Fibroblast of lung (primary cell): ENCODE measurements at regions not wholly inside any gene's neighbourhood (a gene's known extent, or its start where the extent isn't known, plus 50 kb on each side); places are given as distances from the start of the nearest gene placed in this dataset.

Source experiments
- DNase-seq, 2 donors: peaks; one replicate each; pipeline versions ENCODE4 v3.0.0 to v3.0.0-alpha.2; 2010; ENCODE audit warnings: low read depth in 2 of 2
- H2AFZ ChIP-seq: 2 replicates; pipeline ENCODE4 v1.5.1; 2012; ENCODE audit warnings: low read length, control low read depth, inconsistent platforms
- H3K27ac ChIP-seq: 2 replicates; pipeline ENCODE4 v1.5.1; 2011; ENCODE audit warnings: low read length, control low read depth; ENCODE audit not compliant: insufficient read depth
- H3K27me3 ChIP-seq: 2 replicates; pipeline ENCODE4 v1.5.1; 2011; ENCODE audit warnings: mild to moderate bottlenecking, low read length; ENCODE audit not compliant: control insufficient read depth, insufficient read depth
- H3K36me3 ChIP-seq: 2 replicates; pipeline ENCODE4 v1.5.1; 2011; ENCODE audit warnings: low read length; ENCODE audit not compliant: control insufficient read depth, insufficient read depth
- H3K4me1 ChIP-seq: 2 replicates; pipeline ENCODE4 v1.5.1; 2011; ENCODE audit warnings: low read length; ENCODE audit not compliant: control insufficient read depth, insufficient read depth; ENCODE audit errors: extremely low read depth
- H3K4me2 ChIP-seq: 2 replicates; pipeline ENCODE4 v1.5.1; 2011; ENCODE audit warnings: low read length, control low read depth; ENCODE audit not compliant: insufficient read depth; ENCODE audit errors: extremely low read depth
- H3K4me3 ChIP-seq, 4 experiments: fragments of 200-600 bp in 1 of 4; sonication (generic) in 1 of 4; replicated peaks in 1 of 4; 2 replicates each; pipeline ENCODE4 v1.5.1; 2011 to 2016; ENCODE audit warnings: low read length in 4 of 4, low read depth in 3 of 4, mild to moderate bottlenecking in 3 of 4, control low read depth in 2 of 4, inconsistent platforms in 1 of 4, mixed read lengths in 1 of 4; ENCODE audit not compliant: insufficient read depth in 1 of 4; ENCODE audit errors: control extremely low read depth in 1 of 4
- H3K79me2 ChIP-seq: 2 replicates; pipeline ENCODE4 v1.5.1; 2012; ENCODE audit warnings: mild to moderate bottlenecking, low read length, inconsistent platforms; ENCODE audit not compliant: control insufficient read depth, insufficient read depth
- H3K9ac ChIP-seq: 2 replicates; pipeline ENCODE4 v1.5.1; 2011; ENCODE audit warnings: mild to moderate bottlenecking, low read length, control low read depth; ENCODE audit not compliant: insufficient read depth
- H3K9me3 ChIP-seq: 2 replicates; pipeline ENCODE4 v1.5.1; 2012; ENCODE audit warnings: low read depth, low read length; ENCODE audit not compliant: control insufficient read depth, insufficient read depth
- H4K20me1 ChIP-seq: 2 replicates; pipeline ENCODE4 v1.5.1; 2011; ENCODE audit warnings: low read length; ENCODE audit not compliant: control insufficient read depth, insufficient read depth; ENCODE audit errors: extremely low read depth
- CTCF ChIP-seq, 2 donors: IDR thresholded peaks in 1 of 2; conservative IDR thresholded peaks in 1 of 2; 1 replicate in 1 of 2; 2 replicates in 1 of 2; pipeline ENCODE4 v1.5.1; 2011 to 2012; ENCODE audit warnings: low read length in 2 of 2, control low read depth in 1 of 2, inconsistent platforms in 1 of 2, low read depth in 1 of 2, mild to moderate bottlenecking in 1 of 2
- EZH2 ChIP-seq: IDR thresholded peaks from 2 replicates; pipeline ENCODE4 v1.5.1; 2012; ENCODE audit warnings: low read length, control low read depth, mild to moderate bottlenecking; ENCODE audit errors: missing control alignments

- Histone ChIP-seq H3K36me3 (no peaks in the 10 kb centered on the region), H3K4me1 (no peaks in the 10 kb centered on the region), H3K27ac (no peak overlapping the region), H3K4me3 (no peak overlapping the region), H4K20me1 (no peaks in the 10 kb centered on the region), H3K9ac (no peak overlapping the region), H3K27me3 (no peaks in the 10 kb centered on the region), H3K4me2 (no peak overlapping the region), H3K9me3 (no peaks in the 10 kb centered on the region), H3K79me2 (no peaks in the 10 kb centered on the region), H2AFZ (no peak overlapping the region)
- TF ChIP-seq CTCF (conservative IDR thresholded peaks at IDR 0.05 in 1 of 2, IDR thresholded peaks at IDR 0.05 in 1 of 2; ENCODE audit: low read depth in 1 of 2, low read length in 2 of 2) (no peak), EZH2 (no peak)
- DNase-seq = no peak
Observed at GRCh38 chr6:8589941-8590729, 154.8 kb upstream of the SLC35B3 start.

GRCh38 chr6:8588176-8588575, 152.8 kb upstream of the SLC35B3 start:
- no peaks in the 10 kb centered on the region for H4K20me1 ChIP-seq
- no peaks in the 10 kb centered on the region for H3K9me3 ChIP-seq
- H3K27me3 ChIP-seq = no peaks in the 10 kb centered on the region
- H3K4me2 ChIP-seq = no peak overlapping the region
- no peak for DNase-seq
- no peaks in the 10 kb centered on the region for H3K79me2 ChIP-seq
- no peaks in the 10 kb centered on the region for H3K4me1 ChIP-seq
- no peak overlapping the region for H3K9ac ChIP-seq
- no peak overlapping the region for H3K27ac ChIP-seq
- TF ChIP-seq EZH2 = no peak
- no peak for TF ChIP-seq CTCF (conservative IDR thresholded peaks at IDR 0.05 in 1 of 2, IDR thresholded peaks at IDR 0.05 in 1 of 2; ENCODE audit: low read depth in 1 of 2, low read length in 2 of 2)
- no peak overlapping the region for H3K4me3 ChIP-seq
- H2AFZ ChIP-seq = no peak overlapping the region
- no peaks in the 10 kb centered on the region for H3K36me3 ChIP-seq

- Histone ChIP-seq H3K36me3 (no peaks in the 10 kb centered on the region), H3K79me2 (no peaks in the 10 kb centered on the region), H3K4me2 (no peak overlapping the region), H3K4me1 (no peaks in the 10 kb centered on the region), H2AFZ (no peak overlapping the region), H3K9me3 (no peaks in the 10 kb centered on the region), H3K27me3 (no peaks in the 10 kb centered on the region), H4K20me1 (no peaks in the 10 kb centered on the region), H3K27ac (no peak overlapping the region), H3K9ac (no peak overlapping the region), H3K4me3 (no peak overlapping the region)
- DNase-seq = no peak
- TF ChIP-seq EZH2 = no peak
Observed at GRCh38 chr6:8583291-8583690, 147.9 kb upstream of the SLC35B3 start.
